NCI-H2196 (cell line): ENCODE measurements at regions not wholly inside any gene's neighbourhood (a gene's known extent, or its start where the extent isn't known, plus 50 kb on each side); places are given as distances from the start of the nearest gene placed in this dataset.
A peak's percentile ranks its signal among the peaks of the same experiment; 100 is the strongest.

Experiments used
- DNase-seq: peaks from one replicate; lab custom pipeline; 2025; ENCODE audit not compliant: unreplicated experiment; lab: John Stamatoyannopoulos, UW

DNA sequence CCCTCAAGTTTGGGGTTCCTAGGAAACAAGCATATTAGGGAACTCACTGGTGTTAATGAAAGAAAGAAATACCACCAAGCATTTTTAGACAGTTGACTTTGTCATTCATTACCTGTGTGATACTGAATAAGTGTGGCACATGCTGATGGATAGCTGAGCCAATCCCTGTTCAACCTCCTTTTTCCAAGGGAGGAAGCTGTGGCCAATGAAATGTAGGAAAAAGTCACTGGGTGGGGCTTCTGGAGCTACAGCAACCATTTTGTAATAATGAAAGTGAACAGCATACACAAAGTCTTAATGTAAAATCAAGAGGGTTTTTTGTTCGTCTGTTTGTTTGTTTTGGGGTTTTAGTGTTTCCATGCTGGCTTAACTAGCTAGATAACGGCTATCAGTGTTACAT, 254.3 kb upstream of the SALL1 start:
- DNase-seq: no peak

DNA sequence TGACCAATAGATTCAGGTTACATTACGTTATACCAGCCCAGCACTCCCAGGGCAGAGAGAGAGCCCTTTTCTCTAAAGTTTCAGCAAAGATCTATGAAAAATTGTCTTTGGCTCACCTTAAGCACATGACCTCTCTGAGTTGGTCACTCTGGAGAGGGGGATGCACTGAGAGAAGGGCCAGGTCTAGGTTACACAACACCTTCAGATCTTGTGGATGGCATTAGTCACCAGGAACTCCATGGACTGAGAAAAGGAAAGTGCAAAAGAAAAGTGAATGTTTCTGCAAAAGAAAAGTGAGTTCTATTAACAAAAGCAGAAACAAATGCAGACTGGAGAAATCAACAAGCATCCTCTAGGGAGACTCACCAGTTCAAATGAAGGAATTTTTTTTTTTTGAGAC, 253.3 kb upstream of the SALL1 start:
- no peak for DNase-seq

DNA sequence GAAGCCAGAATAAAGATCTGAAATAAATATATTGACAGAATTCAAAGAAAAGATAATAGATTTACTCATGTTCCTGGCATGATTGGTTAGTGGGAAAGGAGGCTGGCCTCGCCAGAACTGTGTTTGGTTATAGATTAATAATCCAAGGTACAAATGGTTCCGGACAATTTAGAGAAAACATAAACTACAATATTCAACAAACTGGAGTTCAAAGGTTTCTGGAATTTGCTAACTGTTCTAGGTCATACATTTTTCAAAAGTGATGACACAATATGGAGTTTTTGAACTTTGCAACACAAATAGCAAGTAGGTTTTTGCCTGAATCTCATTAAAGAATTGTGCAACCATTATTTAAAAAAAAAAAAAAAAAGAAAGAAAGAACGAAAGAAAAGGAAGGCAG, 251.7 kb upstream of the SALL1 start:
- DNase-seq: no peak

DNA sequence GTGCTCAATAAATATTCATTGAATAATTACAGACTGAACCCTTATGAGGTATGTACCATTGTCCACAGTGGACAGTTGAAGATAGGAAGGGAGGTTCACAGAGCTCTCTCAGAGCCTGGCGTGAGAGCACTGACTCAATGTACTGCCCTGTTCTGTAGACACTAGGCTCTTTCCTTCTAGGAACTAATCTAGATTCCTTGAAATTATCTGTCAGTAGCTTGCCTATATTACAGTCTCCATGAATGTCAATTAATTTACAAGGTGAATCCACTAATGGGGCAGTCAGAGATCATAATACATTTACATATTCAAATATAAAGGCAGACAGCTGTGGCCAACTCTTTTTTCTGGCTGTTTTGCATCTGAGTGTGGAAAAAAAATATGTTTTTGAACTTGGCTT, 251.2 kb upstream of the SALL1 start:
- DNase-seq: no peak

GRCh38 chr16:51401673-51402072, 250.6 kb upstream of the SALL1 start:
- no peak for DNase-seq

GRCh38 chr16:51399908-51400670, 249.0 kb upstream of the SALL1 start:
- DNase-seq: no peak

GRCh38 chr16:51394421-51394820, 243.4 kb upstream of the SALL1 start:
- no peak for DNase-seq

DNA sequence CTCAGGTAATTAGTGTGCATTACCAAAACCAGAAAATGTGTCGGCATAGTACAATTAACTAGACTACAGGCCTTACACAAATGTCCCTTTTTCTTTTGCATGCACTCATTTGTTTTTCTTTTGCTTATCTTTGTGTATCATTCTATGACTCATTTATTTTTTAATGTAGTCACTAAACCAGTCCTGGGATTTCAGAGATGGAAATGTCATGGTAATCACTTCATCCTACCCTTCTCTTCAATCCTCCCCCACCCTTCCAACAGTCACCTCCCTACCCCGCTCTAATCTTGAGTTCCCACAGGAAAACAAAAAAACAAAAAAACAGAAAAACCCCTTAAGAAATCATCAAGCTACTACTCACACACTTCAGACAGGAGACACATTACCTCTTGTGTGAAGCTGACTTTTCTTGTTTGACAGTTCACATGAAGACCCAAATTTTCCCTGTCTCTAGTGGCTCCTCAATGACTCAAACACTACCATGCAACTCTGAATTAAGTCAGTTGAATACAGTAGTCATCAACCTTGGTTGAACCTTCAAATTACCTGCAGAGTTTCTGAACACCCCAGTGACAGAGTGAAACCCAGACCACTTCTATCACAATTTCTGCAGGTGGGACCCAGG, 242.4 kb upstream of the SALL1 start:
- no peak for DNase-seq

GRCh38 chr16:51392521-51393187, 241.6 kb upstream of the SALL1 start:
- no peak for DNase-seq

DNA sequence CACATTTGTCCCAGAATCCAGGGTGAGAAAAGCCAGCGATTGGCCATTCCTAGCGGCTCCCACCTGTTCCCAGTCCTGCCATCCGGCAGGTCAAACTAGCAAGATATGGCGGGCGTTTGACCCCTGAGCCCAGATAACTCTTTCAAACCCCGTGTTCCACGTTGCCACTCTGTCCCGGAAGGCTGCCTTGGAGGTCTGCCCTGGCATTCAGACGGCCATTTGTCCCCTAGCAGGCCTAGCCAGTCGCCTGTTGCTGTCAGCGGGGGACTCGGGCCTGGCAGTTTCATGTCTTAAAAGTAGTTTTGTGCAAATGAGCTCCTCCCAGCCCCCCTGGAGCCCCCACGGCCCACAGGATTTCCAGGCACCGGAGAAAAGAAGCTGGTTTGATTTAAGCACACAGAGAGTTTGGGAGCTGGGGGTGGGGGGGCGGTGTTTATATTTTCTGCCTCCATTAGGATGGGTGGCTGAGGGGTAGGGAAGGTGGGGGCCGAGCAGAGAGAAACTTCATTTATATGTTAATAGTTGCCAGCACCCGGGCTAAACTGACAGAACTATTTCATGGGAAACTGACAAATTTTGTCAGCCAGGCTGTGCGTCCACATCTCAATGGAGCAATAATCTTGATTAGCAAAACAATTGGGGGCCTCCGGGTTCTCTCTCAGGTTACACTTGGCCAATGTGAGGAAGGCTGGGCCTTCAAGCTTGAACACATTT, 240.9 kb upstream of the SALL1 start:
- DNase-seq: no peak

DNA sequence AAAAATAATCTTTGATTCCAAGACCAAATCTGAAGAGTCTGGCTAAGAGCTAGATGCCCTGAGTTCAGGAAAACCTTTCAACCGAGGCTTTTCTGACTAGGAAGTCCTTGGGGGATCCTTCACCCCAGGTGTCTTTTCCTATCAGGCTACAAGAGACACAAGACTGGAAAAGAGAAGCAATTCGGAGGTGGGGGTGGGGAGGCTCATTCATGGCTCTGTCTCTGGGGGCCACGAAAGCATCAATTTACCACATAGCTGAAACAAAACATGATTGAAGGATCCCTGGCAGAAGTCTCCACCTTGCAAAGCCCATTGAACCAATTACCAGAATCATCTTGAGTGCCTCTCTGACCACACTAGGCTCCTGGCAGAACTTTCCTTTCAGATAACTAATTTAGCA, 239.8 kb upstream of the SALL1 start:
- DNase-seq: no peak

- DNase-seq: no peak
Measured at GRCh38 chr16:51389881-51390280, 238.8 kb upstream of the SALL1 start.

- DNase-seq: no peak
Measured at GRCh38 chr16:51388516-51388951, 237.5 kb upstream of the SALL1 start.

DNA sequence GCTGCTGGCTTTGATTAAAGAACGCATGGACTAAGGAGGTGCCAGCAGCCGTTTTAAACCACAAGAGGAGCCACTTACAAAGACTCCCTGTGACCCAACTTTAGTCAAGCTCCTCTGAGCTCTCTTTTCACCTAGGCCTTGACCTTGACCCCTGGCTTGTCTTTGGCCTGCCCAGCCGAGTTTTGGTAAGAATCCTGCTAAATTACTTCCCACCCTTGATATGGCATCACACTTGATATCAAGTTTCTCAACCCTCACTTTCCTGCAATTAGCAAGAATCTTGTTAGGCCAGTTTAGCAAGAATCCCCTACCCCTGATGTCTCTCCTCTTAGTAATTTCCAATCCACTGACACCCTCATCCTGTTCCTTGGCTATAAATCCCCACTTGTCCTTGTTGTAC, 232.8 kb upstream of the SALL1 start:
- no peak for DNase-seq

DNA sequence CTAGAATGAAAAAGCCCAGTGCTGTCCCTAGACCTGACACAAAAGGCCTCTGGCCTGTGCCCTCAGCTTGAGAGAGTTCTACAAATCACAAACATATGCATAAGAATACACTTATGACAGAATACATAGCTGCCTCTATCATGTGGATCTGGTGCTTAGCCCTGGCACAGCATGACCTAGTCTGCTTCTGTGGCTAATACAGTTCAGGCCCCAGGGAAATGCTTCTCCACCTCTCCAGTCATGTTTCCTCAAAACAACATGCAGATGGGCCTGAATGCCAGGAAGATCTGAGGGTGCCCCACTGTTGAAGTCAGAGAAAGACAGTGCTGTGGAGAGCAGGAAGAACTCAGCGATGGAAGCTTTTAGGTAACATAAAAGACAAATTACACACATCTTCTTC, 231.9 kb upstream of the SALL1 start:
- DNase-seq: no peak

GRCh38 chr16:51382211-51382610, 231.1 kb upstream of the SALL1 start:
- no peak for DNase-seq

GRCh38 chr16:51376080-51376479, 225.0 kb upstream of the SALL1 start:
- DNase-seq: no peak

GRCh38 chr16:51374790-51375189, 223.7 kb upstream of the SALL1 start:
- no peak for DNase-seq

- no peak for DNase-seq
Measured at GRCh38 chr16:51374346-51374745, 223.3 kb upstream of the SALL1 start.

GRCh38 chr16:51365715-51366114, 214.6 kb upstream of the SALL1 start:
- no peak for DNase-seq

GRCh38 chr16:51359141-51359955, 208.3 kb upstream of the SALL1 start:
- DNase-seq: peak; percentile 40
